ENCODE measurements at regions not wholly inside any gene's neighbourhood (a gene's known extent, or its start where the extent isn't known, plus 50 kb on each side); places are given as distances from the start of the nearest gene placed in this dataset.
A peak's percentile ranks its signal among the peaks of the same experiment; 100 is the strongest.

DNA sequence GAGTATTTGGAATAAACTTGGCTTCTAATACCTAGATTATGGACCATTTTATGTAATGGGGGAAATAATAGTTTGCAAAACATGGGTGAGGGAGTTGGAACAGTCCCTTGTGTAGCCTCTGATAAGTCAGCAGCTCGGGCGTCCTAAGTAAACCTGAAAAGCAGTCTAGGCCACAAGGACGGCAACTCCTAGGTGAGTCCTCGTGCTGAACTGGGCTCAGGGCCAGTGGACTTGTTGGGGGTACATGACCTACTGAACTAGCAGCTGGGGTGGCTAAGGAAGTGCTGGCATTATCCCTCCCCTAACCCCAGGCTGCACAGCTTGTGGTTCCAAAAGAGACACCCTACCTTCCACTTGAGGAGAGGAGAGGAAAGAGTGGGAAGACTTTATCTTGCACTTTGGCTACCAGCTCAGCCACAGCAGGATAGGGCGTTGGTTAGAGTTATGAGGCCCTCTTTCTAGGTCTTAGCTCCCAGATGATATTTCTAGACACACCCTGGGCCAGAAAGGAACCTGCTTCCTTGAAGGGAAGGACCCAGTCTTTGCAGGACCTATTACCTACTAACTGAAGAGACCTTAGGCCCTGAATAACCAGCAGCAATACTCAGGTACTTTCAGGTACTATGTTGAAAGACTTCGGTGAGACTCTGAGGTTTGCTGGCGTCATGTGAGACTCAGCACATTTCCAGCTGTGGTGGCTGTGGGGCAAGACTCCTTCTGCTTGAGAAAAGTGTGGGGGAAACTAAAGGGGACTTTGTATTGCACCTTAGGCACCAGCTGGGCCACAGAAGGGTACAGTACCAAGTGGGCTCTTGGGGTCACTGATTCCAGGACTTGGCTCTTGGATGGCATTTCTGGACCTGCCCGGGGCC, 71.0 kb downstream of the AQP4 start:
- Histone ChIP-seq H3K79me2 (ENCODE audit: control insufficient read depth, insufficient read depth, low read length) (no peaks in the 10 kb centered on the region), H3K27me3 (ENCODE audit: control insufficient read depth, insufficient read depth, low read length) (no peaks in the 10 kb centered on the region), H3K4me1 (ENCODE audit: control insufficient read depth, extremely low read depth, insufficient read depth, low read length) (no peaks in the 10 kb centered on the region), H3K36me3 (ENCODE audit: control insufficient read depth, insufficient read depth, low read length) (no peaks in the 10 kb centered on the region), H2AFZ (ENCODE audit: low read length) (no peak overlapping the region), H3K4me2 (ENCODE audit: extremely low read depth, insufficient read depth, low read length) (no peak overlapping the region), H3K27ac (ENCODE audit: insufficient read depth, low read length) (no peak overlapping the region), H3K4me3 (replicated peaks in 1 of 4; ENCODE audit: control extremely low read depth in 1 of 4, insufficient read depth in 1 of 4, low read depth in 3 of 4, low read length in 4 of 4) (no peak overlapping the region), H3K9me3 (ENCODE audit: control insufficient read depth, insufficient read depth, low read depth, low read length) (no peaks in the 10 kb centered on the region), H3K9ac (ENCODE audit: insufficient read depth, low read length) (no peak overlapping the region), H4K20me1 (ENCODE audit: control insufficient read depth, extremely low read depth, insufficient read depth, low read length) (no peaks in the 10 kb centered on the region)
- TF ChIP-seq EZH2 (IDR thresholded peaks at IDR 0.05; ENCODE audit: low read length, missing control alignments) = no peak
- TF ChIP-seq, protein P1, sequence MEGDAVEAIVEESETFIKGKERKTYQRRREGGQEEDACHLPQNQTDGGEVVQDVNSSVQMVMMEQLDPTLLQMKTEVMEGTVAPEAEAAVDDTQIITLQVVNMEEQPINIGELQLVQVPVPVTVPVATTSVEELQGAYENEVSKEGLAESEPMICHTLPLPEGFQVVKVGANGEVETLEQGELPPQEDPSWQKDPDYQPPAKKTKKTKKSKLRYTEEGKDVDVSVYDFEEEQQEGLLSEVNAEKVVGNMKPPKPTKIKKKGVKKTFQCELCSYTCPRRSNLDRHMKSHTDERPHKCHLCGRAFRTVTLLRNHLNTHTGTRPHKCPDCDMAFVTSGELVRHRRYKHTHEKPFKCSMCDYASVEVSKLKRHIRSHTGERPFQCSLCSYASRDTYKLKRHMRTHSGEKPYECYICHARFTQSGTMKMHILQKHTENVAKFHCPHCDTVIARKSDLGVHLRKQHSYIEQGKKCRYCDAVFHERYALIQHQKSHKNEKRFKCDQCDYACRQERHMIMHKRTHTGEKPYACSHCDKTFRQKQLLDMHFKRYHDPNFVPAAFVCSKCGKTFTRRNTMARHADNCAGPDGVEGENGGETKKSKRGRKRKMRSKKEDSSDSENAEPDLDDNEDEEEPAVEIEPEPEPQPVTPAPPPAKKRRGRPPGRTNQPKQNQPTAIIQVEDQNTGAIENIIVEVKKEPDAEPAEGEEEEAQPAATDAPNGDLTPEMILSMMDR (conservative IDR thresholded peaks at IDR 0.05 in 1 of 2, IDR thresholded peaks at IDR 0.05 in 1 of 2; ENCODE audit: low read depth in 1 of 2, low read length in 2 of 2) = no peak
- DNase-seq (ENCODE audit: low read depth in 2 of 2) = no peak

DNA sequence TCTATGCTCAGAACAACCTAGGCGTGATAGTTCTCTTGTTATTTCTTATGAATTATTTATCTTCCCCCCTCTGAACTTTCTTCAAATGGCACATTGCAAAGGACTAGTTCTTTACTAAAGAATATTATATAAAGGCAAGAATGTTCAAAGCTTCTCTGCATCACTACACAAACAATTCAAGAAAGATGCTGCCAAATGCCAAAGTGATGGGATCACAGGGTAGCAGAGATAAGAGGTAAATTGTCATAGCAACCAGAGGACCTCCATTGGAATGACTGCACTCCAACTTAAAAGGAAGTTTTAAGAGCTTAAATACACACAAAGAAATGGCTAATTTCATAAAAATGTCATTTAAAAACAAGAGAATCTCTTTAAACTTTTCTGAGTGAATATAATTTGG, 72.8 kb downstream of the AQP4 start:
- H3K9ac ChIP-seq (ENCODE audit: insufficient read depth, low read length) = no peak overlapping the region
- no peaks in the 10 kb centered on the region for H3K79me2 ChIP-seq (ENCODE audit: control insufficient read depth, insufficient read depth, low read length)
- no peak for TF ChIP-seq EZH2 (IDR thresholded peaks at IDR 0.05; ENCODE audit: low read length, missing control alignments)
- TF ChIP-seq, protein P1 (conservative IDR thresholded peaks at IDR 0.05 in 1 of 2, IDR thresholded peaks at IDR 0.05 in 1 of 2; ENCODE audit: low read depth in 1 of 2, low read length in 2 of 2) = no peak
- H3K27ac ChIP-seq (ENCODE audit: insufficient read depth, low read length) = no peak overlapping the region
- H3K9me3 ChIP-seq (ENCODE audit: control insufficient read depth, insufficient read depth, low read depth, low read length) = no peaks in the 10 kb centered on the region
- no peaks in the 10 kb centered on the region for H4K20me1 ChIP-seq (ENCODE audit: control insufficient read depth, extremely low read depth, insufficient read depth, low read length)
- no peaks in the 10 kb centered on the region for H3K4me1 ChIP-seq (ENCODE audit: control insufficient read depth, extremely low read depth, insufficient read depth, low read length)
- H2AFZ ChIP-seq (ENCODE audit: low read length) = no peak overlapping the region
- DNase-seq (ENCODE audit: low read depth in 2 of 2) = peak in 1 of 2 donors; percentile 83
- H3K36me3 ChIP-seq (ENCODE audit: control insufficient read depth, insufficient read depth, low read length) = no peaks in the 10 kb centered on the region
- H3K27me3 ChIP-seq (ENCODE audit: control insufficient read depth, insufficient read depth, low read length) = no peaks in the 10 kb centered on the region
- no peak overlapping the region for H3K4me3 ChIP-seq (replicated peaks in 1 of 4; ENCODE audit: control extremely low read depth in 1 of 4, insufficient read depth in 1 of 4, low read depth in 3 of 4, low read length in 4 of 4)
- no peak overlapping the region for H3K4me2 ChIP-seq (ENCODE audit: extremely low read depth, insufficient read depth, low read length)

- H3K27ac ChIP-seq (ENCODE audit: insufficient read depth, low read length) = no peak overlapping the region
- H3K4me2 ChIP-seq (ENCODE audit: extremely low read depth, insufficient read depth, low read length) = no peak overlapping the region
- TF ChIP-seq EZH2 (IDR thresholded peaks at IDR 0.05; ENCODE audit: low read length, missing control alignments) = no peak
- TF ChIP-seq, protein P1 (conservative IDR thresholded peaks at IDR 0.05 in 1 of 2, IDR thresholded peaks at IDR 0.05 in 1 of 2; ENCODE audit: low read depth in 1 of 2, low read length in 2 of 2) = no peak
- H2AFZ ChIP-seq (ENCODE audit: low read length) = no peak overlapping the region
- no peak overlapping the region for H3K4me3 ChIP-seq (replicated peaks in 1 of 4; ENCODE audit: control extremely low read depth in 1 of 4, insufficient read depth in 1 of 4, low read depth in 3 of 4, low read length in 4 of 4)
- no peaks in the 10 kb centered on the region for H3K4me1 ChIP-seq (ENCODE audit: control insufficient read depth, extremely low read depth, insufficient read depth, low read length)
- H3K27me3 ChIP-seq (ENCODE audit: control insufficient read depth, insufficient read depth, low read length) = no peaks in the 10 kb centered on the region
- H3K9me3 ChIP-seq (ENCODE audit: control insufficient read depth, insufficient read depth, low read depth, low read length) = no peaks in the 10 kb centered on the region
- DNase-seq (ENCODE audit: low read depth in 2 of 2) = peak in 1 of 2 donors; percentile 35
- H3K9ac ChIP-seq (ENCODE audit: insufficient read depth, low read length) = no peak overlapping the region
- no peaks in the 10 kb centered on the region for H3K79me2 ChIP-seq (ENCODE audit: control insufficient read depth, insufficient read depth, low read length)
- no peaks in the 10 kb centered on the region for H4K20me1 ChIP-seq (ENCODE audit: control insufficient read depth, extremely low read depth, insufficient read depth, low read length)
- H3K36me3 ChIP-seq (ENCODE audit: control insufficient read depth, insufficient read depth, low read length) = no peaks in the 10 kb centered on the region
These were observed 73.8 kb downstream of the AQP4 start for GRCh38 chr18:26791676-26792075.

All from fibroblast of lung (primary cell).